UCSD-AML1 (cell line): ENCODE measurements at regions not wholly inside any gene's neighbourhood (a gene's known extent, or its start where the extent isn't known, plus 50 kb on each side); places are given as distances from the start of the nearest gene placed in this dataset.
A peak's percentile ranks its signal among the peaks of the same experiment; 100 is the strongest.

Experiments
- DNase-seq: peaks from one replicate; lab custom pipeline; 2025; ENCODE audit not compliant: unreplicated experiment; lab: John Stamatoyannopoulos, UW

- DNase-seq = no peak
Observed at GRCh38 chr7:148950806-148951205, 66.7 kb upstream of the EZH2 start.

GRCh38 chr7:148944935-148945934 lies 61.1 kb upstream of the EZH2 start:
- no peak for DNase-seq

GRCh38 chr7:148941598-148942275 lies 57.6 kb upstream of the EZH2 start:
- DNase-seq = peak; percentile 65

- peak; percentile 57 for DNase-seq
Observed at GRCh38 chr7:148940702-148941597, 56.9 kb upstream of the EZH2 start.

GRCh38 chr7:148939128-148939755 lies 55.2 kb upstream of the EZH2 start:
- DNase-seq = no peak

GRCh38 chr7:148935451-148935850 lies 51.4 kb upstream of the EZH2 start:
- DNase-seq = no peak
